ENCODE measurements at regions not wholly inside any gene's neighbourhood (a gene's known extent, or its start where the extent isn't known, plus 50 kb on each side); places are given as distances from the start of the nearest gene placed in this dataset.

GRCh38 chr5:117872798-117873368, 1115.5 kb downstream of the DTWD2 start:
- DNase-seq, result no peak

DNA sequence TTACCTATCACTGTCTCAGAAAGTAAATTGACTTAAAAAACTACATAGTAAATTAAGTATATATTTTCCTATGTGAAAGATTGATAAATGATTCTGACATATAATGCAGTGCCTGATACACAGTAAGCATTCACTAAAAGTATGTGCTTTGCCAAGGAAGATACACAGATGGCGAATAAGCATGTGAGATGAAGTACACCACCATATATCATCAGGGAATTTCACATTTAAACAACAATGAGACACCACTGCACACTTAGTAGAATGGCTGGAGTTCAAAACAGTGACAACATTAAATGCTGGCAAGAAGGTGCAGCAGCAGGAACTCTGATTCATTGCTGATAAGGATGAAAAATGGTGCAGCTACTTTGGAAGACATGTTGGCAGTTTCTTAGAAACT, 1118.8 kb downstream of the DTWD2 start:
- DNase-seq, result no peak

DNA sequence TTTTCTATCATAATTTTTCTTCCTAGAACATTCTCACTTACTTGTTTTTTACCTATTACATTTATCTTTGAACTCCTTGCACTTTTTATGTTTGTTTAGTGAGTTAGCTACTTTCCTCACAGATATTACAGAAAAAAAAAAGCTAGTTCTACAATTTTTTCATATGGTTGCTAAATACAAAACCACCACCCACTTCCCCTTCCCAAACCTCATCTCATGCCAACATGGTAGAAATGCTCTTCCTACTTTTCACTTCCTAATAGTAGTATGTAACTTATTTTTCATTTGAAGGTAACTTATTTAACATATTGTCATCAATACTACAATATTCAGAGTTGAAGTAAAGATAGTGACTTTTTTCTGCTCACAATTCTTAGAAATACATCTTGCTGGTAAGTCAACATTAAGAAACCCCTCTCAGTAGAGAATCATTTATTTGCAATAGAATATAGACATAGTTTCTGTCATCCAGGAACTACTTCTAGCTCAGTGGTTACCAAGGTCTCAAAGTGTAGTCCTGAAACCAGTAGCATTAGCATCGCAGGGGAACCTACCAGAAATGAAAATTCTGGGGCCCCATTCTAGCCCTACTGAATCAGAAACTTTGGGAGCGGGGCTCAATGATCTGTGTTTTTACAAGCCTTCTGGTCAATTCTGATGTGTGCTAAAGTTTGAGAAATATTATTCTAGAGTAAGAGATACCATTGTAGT, 1124.6 kb downstream of the DTWD2 start:
- DNase-seq, result no peak

DNA sequence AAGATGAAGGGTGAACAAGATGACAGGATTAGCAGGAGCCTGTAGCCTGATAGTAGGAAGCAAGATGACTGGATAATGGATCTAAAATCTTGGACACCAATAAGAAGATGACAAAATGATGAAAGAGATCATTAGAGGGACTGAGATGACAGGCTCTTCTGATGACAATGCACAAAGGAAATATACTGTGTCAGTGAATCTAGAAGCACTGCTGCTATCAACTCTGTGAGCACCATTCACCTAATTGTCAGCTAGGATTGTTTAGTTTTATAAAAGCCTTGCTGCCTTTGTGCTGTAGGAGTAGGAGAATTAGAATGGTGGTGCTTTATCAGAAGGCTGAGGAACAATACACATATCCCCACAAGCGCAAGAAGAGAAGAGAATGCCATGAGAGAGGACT, 1127.8 kb downstream of the DTWD2 start:
- DNase-seq, result no peak

DNA sequence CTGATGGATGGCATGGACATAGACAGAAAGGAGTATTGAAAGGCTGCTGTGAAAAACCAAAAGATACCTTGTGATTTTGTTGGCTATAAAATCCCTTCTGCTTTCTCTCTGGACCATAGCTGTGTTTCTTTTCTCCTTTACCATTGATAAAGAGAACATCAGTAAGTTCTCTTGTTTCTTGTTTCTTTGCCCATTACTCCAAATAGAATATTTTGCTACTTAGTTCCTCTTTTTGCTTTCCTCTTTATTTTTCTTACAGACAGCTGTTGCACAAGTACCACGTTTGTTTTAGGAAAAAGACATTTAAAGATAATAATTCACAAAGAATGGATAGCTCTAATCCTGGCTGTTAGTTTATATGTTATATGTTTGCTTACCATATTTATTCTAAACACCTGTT, 1129.2 kb downstream of the DTWD2 start:
- DNase-seq, result no peak

DNA sequence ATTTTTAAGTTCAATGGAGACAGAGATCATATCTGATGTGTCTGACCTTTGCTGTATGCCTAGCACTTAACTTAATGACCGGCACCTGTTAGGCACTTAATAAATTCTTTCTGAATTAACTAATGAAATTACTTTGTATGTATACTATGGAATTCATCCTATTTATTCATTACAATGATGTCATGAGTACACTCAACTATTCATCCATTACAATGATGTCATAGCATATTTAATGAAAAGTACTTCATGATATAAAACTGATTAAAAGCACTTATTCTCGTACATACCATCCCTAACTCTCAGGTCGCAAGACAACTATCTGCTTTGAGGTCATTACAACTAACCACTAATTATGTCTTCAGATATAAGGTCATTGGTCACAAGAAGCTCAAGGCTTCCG, 1131.6 kb downstream of the DTWD2 start:
- no peak for DNase-seq

- DNase-seq, result no peak
These were observed 1150.6 kb downstream of the DTWD2 start for GRCh38 chr5:117837786-117838185.

- DNase-seq, result no peak
These were observed 1154.7 kb downstream of the DTWD2 start for GRCh38 chr5:117833691-117834090.

DNA sequence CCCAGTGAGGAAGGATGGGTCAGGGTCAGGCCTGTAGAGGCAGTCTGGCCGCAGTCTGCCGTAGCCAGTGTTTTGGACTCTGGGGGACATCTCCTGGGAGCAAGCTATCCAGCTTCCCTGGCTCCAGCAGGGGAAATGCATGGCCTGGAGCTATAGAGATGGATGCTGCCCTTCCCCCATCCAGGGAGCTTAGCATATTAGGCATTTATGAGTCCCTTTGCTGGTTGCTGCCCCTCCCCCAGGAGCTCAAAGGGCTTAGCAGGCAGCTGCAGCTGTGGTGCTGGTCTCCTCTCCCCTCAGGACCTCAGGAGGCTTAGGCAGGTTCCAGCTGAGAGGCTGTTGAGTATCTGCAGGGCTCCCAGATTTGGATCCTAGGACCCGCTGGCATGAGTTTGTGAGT, 1158.7 kb downstream of the DTWD2 start:
- DNase-seq, result no peak

GRCh38 chr5:117813850-117814249, 1174.5 kb downstream of the DTWD2 start:
- DNase-seq, result no peak

GRCh38 chr5:117812861-117813260, 1175.5 kb downstream of the DTWD2 start:
- no peak for DNase-seq

- no peak for DNase-seq
These were observed 1179.1 kb downstream of the DTWD2 start for GRCh38 chr5:117809251-117809650.

DNA sequence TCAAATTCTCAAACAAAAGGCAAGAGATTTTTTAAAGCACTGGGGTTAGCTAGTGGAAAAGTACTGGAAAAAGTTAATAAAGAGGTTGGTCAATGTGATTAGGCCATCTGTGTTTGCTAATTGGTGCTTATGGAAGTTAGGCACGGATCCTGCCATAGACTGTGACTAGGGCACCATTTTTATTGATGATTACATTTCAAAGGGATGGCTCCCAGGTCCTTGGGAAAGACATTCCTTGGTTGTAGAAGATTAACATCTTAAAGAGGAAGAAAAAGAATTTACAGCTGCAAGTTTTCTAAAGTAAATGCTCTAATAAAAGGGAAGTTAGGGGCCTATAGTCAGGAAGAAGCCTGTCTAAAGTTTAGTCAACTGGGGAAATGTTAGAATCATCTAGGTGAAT, 1183.3 kb downstream of the DTWD2 start:
- no peak for DNase-seq

DNA sequence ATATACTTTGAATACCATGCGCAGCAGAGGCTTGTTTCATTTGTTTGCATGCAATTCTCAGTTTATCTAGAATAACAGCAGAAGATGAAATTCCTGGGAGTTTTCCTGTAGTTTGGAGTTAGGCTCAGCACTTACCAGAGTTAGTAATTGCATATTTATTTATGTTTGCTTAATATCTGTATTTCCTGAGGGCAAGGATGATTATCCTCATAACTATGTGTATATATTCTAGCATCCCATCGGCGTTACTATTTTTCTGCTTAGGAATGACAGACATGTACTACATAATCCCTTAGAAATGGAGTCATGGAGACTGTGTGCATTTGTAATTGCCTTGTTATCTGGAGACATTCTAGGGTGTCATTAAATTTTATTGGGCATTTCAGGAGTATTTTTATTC, 1184.8 kb downstream of the DTWD2 start:
- DNase-seq, result no peak

GRCh38 chr5:117801583-117801982, 1186.8 kb downstream of the DTWD2 start:
- DNase-seq, result no peak

DNA sequence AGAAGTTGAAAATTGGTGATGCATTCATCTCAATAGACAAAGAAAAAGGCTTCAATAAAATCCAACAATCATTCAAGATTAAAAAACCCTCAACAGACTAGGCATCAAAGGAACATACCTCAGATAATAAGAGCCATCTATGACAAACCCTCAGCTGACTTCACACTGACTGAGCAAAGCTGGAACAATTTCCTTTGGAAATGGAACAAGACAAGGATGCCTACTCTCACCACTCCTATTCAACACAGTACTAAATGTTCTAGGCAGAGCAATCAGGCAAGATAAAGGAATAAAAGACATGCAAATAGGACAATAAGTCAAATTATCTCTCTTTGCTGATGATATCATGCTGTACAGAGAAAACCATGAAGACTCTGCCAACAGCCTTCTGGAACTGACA, 1188.1 kb downstream of the DTWD2 start:
- no peak for DNase-seq

DNA sequence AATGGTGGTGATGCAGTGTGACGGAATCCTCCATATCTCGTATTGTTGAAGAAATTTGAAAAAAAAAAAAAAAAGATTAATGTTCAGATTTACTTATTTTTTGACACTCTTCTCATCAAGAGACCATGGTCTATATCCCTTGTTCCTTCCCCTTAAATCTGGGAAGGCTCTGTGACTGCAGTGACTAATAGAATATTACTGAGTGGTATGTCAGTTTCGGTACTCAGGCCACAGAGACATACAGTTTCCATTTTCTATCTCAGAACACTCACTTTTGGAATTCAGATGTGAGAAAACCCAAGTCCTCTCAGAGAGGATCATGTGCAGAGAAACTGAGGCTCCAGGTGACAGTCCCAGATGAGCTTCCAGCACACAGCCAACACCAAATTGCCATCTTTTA, 1193.5 kb downstream of the DTWD2 start:
- no peak for DNase-seq

- no peak for DNase-seq
These were observed 1194.4 kb downstream of the DTWD2 start for GRCh38 chr5:117793963-117794362.

DNA sequence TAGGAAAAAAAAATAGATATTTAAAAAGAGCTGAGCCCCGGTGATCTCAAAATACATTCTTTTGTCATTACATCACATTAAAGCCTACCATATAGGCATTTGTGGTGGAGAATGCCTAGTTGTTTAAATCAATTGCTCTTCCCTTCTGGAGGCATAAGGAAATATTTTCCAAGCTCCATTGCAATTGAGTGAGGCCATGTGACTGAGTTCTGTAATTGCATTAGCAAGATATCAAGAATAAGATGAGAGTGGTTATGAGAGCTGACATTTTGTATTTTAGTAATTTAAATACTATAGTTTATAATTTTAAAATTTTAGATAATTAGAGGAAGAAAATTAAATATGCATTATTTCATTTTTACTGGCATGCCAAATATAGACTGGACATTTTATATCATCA, 1195.9 kb downstream of the DTWD2 start:
- no peak for DNase-seq

DNA sequence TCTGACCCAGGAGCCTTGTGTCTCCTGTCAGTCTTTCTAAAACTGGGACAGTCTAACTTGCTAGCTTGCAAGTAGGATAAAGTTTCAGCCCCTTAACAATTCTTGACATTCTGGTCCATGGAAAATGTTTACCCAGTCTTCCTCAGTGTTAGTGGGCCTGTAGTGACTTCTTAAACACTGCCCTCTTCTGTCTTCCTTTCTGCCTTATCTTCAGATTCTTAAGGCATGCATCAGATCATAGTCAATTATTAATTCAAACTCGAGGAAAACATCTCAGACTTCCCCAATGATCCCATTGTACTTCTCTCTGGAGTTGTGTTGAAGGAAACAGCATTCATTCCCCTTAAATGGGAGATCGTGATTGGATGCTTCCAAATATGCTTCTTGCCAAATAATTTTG, 1199.8 kb downstream of the DTWD2 start:
- DNase-seq, result no peak

GRCh38 chr5:117779171-117779570, 1204.5 kb upstream of the SEMA6A start:
- no peak for DNase-seq

DNA sequence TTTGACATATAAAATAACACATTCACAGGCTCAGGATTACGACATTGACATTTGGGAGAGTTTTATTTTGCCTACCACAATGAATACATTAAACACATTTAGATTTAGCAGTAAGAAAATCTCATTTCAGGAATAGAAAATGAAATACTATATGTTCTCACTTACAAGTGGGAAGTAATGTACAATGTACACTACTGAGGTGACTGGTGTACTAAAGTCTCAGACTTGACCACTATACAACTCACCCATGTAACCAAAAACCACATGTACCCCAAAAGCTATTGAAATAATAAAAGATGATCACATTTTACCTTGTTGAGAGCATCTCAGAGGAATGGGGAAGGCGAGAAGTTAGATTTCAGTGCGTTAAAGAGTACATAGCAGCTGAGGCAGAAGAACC, 1202.4 kb upstream of the SEMA6A start:
- no peak for DNase-seq

DNA sequence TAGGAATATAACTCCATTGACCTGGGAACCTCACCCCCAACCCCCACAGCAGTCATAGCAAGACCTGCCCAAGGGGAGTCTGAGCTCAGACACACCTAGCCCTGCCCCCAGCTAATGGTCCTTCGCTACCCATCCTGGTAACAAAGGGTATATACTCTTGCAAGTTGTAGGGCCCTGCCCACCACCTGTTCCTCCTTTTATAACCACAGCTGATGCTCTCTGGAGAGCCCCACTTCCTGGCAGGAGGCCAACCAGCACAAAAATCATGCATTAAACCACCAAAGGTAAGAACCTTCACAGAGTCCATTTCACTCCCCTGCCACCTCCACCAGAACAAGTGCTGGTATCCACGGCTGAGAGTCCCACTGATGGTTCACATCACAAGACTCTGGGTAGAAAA, 1195.3 kb upstream of the SEMA6A start:
- DNase-seq, result no peak

- no peak for DNase-seq
These were observed 1188.6 kb upstream of the SEMA6A start for GRCh38 chr5:117763271-117763670.

DNA sequence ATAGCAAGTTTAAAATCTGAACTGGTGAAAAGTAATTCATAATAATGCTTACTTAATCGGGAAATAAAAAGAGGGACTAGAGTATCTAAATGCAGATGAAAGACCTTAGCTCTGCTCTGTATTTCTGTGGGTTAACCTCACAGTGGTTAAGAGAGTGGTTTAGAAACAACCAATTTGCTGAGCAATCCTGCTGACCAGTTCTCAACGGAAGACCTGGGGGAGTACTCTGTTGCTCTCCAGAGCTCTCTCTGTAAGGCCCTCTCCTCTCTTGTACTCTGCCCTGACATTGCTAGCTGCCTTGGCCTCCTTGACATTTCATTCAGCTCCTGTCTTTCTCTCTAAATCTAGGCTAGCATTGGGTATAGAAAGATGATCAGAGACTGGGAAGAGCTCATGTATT, 1186.6 kb upstream of the SEMA6A start:
- DNase-seq, result no peak
